ENCODE measurements at regions not wholly inside any gene's neighbourhood (a gene's known extent, or its start where the extent isn't known, plus 50 kb on each side); places are given as distances from the start of the nearest gene placed in this dataset.

DNA sequence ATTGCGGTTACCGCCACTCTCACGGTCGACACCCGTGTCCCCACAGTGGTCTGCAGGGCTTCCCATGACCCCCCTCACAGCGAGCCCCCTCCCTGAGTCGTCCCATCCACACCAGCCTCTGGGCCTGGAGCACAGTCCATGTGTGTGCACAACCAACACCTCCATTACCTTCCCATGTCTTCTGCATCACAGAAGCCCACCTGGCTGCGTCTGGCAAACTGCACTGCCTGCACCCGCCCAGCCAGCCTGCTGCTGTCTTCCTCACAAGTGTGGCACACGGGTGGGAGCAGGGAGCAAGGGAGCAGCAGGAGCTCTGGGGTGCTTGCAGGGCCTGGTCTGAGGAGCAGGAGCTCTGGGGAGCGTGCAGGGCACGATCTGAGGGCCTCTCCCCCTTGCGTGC is 415.3 kb upstream of the IRX4 start:
- DNase-seq (ENCODE audit: low read depth in 2 of 2), result no peak

DNA sequence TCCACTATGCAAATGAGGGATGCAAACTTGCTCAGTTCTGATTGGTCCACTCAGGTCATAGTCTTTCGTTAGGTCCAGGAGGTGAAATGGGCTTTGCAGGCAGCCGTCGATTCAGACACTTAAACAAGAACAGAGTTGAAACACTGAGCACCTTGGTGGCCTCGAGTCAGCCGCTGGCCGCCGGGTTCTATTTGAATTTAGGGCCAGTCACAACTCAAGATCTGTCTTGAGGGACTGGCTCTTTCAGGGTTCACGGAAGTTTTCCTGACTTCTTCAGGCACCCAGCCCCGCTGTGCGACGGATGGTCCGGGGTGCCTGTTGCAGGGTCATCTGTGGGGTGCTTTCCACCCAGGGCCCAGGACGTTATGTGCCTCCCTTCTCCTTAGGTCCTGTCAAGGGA is 412.8 kb upstream of the IRX4 start:
- DNase-seq (ENCODE audit: low read depth in 2 of 2), result no peak

DNA sequence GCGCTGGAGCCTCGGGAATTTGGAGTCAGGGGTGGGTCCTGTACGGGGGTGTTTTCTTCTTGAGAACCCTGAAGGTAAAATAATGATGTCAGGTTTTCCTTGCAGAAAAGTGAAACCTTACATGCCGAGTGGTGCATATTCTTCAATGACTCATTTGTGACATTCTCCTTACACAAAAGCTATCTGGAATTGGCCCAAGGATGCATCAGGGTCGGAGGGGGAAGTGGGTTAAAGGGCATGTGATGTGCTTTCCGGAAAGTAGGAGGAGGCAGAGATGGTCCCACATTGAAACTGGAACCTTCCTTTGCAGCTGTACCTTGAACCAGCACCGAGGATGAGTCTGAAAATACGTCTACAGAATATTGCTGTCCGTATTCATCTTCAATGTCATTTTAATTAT is 411.2 kb upstream of the IRX4 start:
- no peak for DNase-seq (ENCODE audit: low read depth in 2 of 2)

DNA sequence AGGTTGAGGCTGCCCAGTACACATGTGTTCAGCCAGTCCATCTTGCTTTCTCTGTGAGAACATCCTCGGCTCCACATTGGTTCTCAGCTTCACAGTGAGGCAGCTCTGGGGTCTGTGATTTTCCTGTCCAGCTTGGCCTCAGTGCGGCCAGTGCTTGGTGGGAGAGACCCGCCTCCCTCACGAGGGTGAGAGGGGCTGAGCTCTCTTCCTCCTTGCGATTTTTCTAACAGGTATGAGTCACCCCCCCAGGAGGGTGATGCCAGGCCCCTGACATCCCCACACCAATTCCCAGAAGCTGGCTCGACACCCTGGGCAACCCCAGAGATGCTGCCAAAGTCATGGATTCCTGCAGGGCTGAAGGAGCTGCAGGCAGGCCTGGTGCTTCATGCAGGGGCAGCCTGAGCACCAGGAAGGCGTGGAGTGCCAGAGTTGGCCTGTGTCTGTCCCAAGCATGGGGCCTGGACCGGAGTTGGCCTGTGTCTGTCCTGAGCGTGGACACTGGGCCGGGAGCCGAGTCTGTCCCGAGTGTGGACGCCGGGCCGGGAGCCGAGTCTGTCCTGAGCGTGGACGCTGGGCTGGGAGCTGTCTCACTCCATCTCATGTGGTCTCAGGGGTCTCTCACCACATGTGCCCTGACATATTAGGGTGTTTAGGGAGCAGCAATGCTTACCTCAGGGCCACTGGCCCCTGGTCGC is 408.6 kb upstream of the IRX4 start:
- no peak for DNase-seq (ENCODE audit: low read depth in 2 of 2)

DNA sequence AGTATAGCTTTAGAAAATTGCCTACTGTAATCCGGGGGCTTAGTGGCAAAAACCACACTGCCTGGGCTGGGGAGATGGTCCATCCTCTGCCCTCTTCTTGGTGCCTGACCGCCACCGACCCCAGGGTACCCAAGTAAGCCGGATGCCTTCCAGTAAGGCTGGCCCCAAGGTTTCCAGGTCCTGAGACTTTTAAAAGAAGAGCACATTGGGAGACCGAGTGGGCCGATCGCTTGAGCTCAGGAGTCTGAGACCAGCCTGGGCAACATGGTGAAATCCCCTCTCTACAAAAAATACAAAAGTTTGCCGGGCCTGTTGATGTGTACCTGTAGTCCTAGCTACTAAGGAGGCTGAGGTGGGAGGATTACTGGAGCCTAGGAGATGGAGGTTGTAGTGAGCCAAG is 406.7 kb upstream of the IRX4 start:
- DNase-seq (ENCODE audit: low read depth in 2 of 2), result no peak

DNA sequence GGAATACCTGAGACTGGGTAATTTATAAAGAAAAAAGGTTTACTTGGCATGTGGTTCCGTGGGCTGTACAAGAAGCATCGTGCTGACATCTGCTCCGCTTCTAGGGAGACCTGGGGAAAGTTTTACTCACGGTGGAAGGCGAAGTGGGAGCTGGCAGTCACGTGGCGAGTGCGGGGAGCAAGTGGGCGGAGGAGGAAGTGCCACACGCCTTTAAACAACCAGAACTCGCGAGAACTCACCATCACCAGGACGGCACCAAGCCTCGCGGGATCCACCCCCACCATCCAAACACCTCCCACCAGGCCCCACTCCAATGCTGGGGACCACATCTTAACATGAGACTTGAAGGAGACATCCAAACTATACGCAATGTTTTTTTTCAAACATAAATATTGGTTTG is 406.2 kb upstream of the IRX4 start:
- no peak for DNase-seq (ENCODE audit: low read depth in 2 of 2)

DNA sequence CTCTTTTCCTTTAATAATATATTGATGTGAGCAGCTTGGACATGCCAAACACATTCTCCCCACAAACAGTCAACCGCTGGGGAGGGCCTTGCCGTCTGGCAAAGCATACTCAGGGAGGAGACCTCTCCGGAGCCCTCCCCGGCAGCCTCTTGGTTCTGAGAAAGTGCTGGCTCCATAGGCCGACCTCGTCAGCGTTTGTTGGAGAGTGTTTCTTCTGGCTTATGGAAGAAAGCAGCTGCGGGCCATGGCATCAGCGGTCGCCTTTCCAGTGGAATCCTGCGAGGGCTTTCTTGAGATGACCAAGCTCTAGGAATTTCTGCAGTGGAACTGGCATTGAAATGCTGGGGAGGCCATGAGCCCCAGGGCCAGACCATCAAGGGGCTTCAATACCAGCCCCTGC is 405.7 kb upstream of the IRX4 start:
- no peak for DNase-seq (ENCODE audit: low read depth in 2 of 2)

DNA sequence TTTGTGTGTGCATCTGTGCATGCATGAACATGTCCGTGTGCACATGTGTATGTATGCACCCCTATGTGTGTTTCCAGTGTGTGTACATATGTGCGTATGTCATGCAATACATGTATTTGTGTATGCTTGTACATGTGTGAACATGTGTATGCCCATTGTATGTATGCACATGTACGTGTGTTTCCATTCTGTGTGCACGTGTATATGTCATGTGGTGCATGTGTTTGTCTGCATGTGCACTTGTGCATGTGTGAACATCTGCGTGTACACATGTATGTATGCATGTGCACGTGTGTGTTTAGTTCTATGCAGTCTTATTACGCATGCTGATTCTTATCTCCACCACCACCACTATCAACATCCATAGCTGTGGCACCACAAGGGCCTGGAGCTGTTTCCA is 403.5 kb upstream of the IRX4 start:
- no peak for DNase-seq (ENCODE audit: low read depth in 2 of 2)

DNA sequence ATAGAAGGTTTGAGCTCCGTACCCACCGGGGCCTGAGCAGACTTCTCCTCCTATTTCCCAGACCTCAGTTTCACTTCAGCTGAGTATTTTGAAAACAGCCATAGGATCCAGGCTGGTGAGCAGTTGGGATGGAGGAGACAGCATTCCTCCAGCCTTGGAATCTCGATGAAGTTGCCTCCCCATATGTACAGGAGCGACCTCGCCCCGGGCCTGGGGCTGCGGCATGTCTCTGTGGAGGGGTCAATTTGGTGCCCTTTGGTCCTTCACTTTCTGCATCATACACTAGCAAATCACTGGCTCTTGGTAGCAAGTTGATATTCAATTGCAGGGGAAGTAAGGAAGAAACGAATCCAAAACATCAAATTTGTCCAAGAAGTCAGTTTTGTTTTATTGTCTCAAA is 402.0 kb upstream of the IRX4 start:
- no peak for DNase-seq (ENCODE audit: low read depth in 2 of 2)

DNA sequence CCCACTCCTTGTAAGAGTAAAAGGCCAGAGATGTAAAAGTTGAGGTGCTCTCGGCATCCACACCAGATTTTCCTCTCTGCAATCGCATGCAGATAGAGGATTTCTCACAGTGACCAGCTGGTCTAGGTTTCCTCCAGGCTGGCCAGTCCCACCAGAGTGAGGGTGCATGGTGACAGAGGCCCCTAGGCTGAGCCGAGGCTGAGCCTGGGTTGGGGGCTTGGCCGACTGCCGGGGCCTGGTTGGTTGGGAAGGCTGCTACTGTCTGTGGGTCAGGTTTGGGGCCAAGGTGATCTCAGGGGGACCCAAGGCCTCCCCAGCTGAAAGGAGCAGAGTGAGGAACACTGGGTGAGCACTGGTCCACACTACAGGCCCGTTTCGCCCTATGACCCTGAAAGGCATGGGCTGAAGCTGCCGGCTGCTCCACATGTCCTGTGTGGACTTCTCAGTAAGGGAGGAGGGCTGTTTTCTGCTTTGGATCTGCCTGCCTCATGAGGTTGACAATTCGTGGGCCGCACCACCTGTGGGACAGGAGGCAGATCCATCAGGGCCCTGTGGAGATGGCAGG is 400.8 kb upstream of the IRX4 start:
- no peak for DNase-seq (ENCODE audit: low read depth in 2 of 2)

DNA sequence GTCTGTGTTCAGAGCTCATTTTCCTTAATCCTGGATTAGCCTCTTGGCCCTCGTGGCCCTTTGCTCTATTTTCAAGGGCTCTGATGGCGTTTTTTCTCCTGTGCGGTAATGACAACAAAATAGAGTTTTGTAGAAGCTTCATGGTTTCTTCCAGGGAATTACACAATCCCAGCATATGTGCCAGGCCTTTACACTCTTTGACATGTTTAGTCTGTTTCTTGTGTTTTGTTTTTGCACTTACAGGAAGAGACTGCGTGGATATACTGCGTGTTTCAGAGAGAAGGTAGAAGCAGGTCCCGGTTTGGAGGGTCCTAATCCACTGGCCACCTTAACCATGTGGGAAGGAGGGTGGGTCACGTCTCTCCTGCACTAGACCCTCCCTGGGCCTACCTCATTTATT is 400.2 kb upstream of the IRX4 start:
- no peak for DNase-seq (ENCODE audit: low read depth in 2 of 2)

DNA sequence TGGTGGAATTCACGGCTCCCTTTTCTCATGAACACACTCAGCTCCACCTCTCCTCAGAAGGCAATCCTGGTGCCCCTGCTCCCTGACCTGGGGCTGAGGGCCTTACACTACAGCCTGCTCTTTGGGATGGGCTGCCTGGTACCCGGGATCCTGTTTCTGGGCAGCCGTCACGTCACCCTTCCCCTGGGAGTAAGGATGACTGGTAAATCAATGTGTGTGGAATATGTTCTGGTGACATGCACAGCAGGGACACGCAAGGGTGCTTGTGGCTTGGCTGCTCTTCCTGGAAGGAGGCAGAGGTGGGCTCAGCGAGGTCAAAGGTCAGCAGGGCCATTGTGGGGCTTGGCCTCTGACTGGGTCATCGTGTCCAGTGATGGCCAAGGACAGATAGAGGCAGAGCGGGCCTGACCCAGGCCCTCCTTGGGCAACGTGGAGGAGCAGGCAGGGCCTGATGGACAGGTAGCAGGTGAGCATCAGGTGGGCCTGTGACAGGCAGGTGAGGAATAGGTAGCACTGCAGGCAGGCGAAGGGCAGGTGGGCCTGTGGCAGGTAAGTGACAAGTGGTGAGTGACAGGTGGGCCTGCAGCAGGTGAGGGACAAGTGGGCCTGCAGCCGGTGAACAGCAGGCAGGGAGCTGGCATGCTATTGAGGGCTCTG is 399.4 kb upstream of the IRX4 start:
- no peak for DNase-seq (ENCODE audit: low read depth in 2 of 2)

DNA sequence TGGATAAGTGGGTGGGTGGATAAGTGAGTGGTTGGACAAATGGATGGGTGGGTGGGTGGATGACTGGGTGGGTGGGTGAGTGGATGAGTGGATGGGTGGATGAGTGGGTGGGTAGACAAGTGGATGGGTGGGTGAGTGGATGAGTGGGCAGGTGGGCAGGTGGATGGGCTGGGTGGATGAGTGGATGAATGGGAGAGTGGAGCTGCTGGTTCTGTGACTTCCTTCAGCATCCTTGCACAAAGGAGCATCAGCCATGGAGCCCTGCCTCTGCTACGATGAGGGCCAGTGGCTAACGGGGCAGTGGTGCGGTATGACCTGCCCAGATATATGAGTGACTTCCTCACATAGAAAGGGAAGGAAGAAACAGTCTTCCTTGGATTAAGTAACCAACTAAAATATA is 398.7 kb upstream of the IRX4 start:
- DNase-seq (ENCODE audit: low read depth in 2 of 2), result no peak

DNA sequence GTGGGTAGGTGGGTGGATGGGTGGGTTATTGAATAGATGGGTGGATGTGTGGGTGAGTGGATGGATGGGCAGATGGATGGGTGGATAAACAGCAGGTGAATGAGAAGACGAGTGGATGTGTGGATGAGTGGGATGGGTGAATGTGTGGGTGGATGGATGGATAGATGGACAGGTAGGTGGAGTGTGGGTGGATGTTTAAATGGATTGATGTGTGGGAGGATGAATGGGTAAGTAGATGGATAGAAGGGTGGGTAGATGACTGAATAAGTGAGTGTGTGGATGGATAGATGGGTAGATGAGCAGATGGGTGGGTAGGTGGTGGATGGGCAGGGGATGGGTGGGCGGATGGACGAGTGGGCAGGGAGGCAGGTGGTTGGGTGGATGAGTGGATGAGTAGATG is 397.6 kb upstream of the IRX4 start:
- DNase-seq (ENCODE audit: low read depth in 2 of 2), result no peak

DNA sequence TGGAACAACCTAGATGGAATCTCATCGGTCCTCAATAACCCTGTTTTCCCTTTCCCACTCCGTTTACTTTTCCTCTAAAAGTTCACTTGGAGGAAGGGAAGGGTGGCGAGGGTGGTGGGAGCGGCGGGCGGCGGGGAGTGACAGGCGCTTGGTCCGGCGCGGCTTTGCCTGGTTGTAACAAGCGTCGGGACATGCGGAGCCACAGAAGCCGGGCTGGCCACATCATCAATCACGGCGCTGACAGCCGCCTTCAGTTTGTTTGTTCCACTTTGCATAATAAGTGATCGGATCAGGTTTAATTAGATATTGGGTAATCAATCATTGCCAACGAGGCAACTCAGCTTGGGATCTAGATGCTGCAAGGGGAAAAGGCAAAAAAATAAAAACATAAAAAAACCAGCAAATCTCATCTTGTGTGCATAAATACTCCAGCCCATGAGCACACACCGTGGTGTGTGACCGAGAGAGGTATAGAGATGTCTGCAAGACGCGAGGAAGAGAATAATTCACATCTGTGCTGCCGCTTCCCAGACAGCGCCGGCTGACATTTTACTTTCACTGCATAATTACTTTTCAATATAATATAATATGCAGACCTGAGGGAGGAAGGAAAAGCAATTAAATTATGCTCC is 396.2 kb upstream of the IRX4 start:
- DNase-seq (ENCODE audit: low read depth in 2 of 2), result no peak

DNA sequence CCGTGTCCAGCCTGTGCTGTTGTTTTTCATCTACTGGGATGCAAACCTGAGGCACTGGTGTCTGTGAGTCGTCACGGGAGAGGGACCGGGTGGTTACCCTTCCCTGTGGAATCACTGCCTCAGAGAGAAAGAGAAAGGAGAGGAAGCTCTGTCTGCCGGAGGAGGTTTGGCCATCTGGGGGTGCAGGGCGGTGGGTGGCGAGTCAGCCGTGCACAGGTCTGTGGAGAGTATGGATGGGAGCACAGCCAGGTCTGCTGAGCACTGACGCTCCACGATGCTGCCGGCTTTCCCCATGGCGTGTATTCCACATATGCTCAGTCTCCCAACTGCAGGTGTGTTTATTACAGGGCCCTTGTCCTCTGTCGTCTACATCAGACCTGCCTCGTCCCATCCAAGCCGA is 395.2 kb upstream of the IRX4 start:
- DNase-seq (ENCODE audit: low read depth in 2 of 2), result no peak

DNA sequence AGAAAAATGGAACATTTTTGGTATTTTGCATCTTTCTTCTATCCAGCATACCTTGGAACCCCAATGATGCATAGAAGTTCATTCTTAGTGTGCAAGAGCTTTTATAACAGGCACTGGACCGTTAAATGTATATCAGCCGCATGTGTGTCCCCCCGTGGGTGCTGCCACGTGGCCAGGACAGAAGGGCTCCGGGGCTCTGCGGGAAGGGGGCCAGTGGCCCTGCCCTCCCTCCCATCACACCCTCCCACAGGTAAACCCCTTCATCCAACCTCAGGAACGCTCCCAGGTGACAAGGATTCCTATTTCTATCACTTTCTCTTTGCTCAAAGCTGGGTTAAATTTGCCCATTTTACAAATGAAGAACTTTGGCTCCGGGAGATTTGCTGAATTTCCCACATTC is 393.4 kb upstream of the IRX4 start:
- DNase-seq (ENCODE audit: low read depth in 2 of 2), result no peak

DNA sequence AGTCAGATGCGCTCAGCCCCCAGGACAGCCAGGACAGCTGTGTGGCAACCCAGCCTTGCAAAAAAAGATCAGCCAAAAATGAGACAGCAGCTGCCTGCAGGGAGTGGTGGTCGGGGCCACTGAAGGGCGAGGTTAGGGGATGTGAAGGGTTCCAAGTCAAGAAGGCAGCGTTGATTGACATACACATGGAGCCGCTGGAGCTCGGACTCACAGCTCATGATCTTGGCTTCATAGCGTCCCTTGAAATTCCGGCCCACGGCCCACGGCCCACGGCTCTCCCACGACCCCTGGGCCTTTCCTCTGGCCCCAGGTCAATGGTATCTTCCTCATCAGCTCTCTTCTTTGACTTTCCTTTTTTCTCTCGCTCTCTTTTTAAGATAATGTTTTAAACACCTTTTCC is 390.0 kb upstream of the IRX4 start:
- DNase-seq (ENCODE audit: low read depth in 2 of 2), result no peak

DNA sequence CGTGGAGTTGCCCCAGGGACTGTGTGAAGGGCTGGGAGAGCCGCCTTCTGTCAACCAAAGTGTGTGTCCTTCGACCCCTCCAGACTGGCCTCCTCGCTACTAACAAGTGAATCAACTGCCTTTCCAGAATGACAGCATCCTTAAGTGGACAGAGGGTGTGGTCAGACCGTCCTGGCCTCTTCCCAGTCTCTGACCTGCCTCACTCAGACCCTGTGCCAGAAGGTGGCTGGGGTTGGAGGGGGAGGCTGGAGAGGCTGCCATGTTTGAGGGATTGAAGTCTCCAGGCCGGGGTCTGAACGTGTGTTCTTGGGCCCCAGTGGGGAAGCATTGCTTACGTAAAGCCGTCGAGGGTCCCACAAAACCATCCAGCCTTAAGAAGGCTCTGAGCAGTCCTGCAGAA is 389.3 kb upstream of the IRX4 start:
- no peak for DNase-seq (ENCODE audit: low read depth in 2 of 2)

DNA sequence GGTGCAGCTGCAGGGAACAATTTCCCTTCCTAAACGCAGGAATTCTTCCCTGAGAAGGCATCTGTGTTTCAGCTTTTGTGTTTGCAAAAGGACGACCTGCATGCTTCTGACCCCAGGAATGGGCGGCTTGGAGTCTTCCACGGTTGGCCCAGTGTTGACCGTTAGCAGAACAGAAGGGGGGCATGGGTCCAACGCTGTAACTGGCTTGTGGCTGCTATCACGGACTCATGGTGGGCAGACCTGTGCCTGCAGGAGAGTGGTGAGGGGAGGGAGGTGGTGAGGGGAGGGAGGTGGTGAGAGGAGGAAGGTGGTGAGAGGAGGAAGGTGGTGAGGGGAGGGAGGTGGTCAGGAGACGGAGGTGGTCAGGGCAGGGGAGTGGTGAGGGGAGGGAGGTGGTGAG is 388.6 kb upstream of the IRX4 start:
- no peak for DNase-seq (ENCODE audit: low read depth in 2 of 2)

DNA sequence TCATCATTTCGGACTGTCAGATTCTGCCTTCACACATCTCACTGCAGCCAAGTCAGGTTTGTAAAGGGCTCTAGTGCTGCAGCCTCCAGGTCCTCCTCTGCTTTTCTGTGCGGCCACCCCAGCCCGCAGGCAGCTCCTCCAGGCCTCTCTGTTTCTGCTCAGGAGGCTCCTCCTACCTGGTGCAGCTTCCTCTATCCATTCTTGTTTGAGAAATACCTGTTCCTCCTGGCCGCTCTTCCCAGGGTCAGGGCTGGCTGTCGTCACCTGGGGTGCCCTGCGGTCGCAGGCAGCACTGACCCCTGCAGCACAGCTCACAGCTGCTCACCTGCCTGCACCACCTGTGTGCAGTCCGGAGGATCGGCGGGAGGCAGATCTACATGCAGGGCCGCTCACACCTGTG is 387.7 kb upstream of the IRX4 start:
- DNase-seq (ENCODE audit: low read depth in 2 of 2), result no peak

DNA sequence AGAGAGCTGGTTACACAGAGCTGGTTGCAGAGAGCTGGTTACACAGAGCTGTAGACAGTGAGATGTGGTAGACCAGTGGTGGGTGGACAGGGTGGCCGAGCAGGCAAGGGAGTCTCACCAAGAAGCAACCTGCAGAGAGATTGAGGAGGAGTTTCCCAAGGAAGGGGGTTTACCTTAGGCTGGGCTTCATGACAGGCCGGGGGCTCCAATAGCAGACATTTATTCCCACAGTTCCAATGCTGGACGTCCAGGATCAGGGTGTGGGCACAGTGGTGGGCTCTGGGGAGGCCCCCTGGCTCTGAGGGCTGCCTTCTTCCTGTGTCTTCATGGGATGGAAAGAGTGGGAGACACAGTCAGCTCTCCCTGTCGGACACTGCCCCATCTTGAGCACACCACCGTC is 386.9 kb upstream of the IRX4 start:
- no peak for DNase-seq (ENCODE audit: low read depth in 2 of 2)

DNA sequence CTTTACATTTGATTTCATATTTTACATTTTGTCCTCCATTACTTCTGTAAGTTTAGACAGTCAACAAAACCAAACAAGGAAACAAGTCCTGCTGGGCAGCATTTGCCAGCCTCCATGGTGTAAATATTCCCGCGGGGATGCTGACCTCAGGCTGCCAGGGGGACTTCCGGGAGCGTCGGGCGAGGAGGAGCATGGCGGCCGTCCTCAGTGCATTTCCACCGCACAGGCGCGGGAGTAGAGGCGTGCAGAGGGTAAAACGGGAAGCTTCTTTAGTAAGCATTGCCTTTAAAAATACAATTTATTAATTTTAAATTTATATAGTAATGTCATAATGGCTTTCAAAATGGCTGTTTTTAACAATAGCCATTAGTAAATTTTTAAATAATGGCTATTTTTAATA is 385.3 kb upstream of the IRX4 start:
- no peak for DNase-seq (ENCODE audit: low read depth in 2 of 2)
